Neural cell (in vitro differentiated cells): ENCODE measurements at regions not wholly inside any gene's neighbourhood (a gene's known extent, or its start where the extent isn't known, plus 50 kb on each side); places are given as distances from the start of the nearest gene placed in this dataset.

Experiments used
- CTCF ChIP-seq: fragments of 450-650 bp; IDR thresholded peaks from 2 replicates; pipeline ENCODE4 v1.5.1; 2014; ENCODE audit warnings: antibody characterized with exemption, mild to moderate bottlenecking, moderate library complexity; ENCODE audit not compliant: poor library complexity, severe bottlenecking
- EP300 ChIP-seq: fragments of 450-650 bp; conservative IDR thresholded peaks from 2 replicates; pipeline ENCODE4 v1.6.1; 2014; ENCODE audit warnings: antibody characterized with exemption, mild to moderate bottlenecking, moderate library complexity; ENCODE audit not compliant: poor library complexity, severe bottlenecking
- EZH2 ChIP-seq: fragments of 200-600, 300-800 bp; shearing (Covaris generic), sonication (generic); IDR thresholded peaks from 2 replicates; pipeline ENCODE4 v1.6.1; 2014; ENCODE audit warnings: antibody characterized with exemption, low read length, borderline replicate concordance, mild to moderate bottlenecking; ENCODE audit not compliant: insufficient read depth, poor library complexity, severe bottlenecking
- MXI1 ChIP-seq: fragments of 450-650 bp; conservative IDR thresholded peaks from 2 replicates; pipeline ENCODE4 v1.6.1; 2014; ENCODE audit warnings: antibody characterized with exemption, mild to moderate bottlenecking; ENCODE audit not compliant: poor library complexity, severe bottlenecking
- POLR2AphosphoS5 ChIP-seq: IDR thresholded peaks from 2 replicates; pipeline ENCODE4 v1.6.1; 2012
- REST ChIP-seq: IDR thresholded peaks from 2 replicates; pipeline ENCODE4 v1.6.1; 2012; ENCODE audit warnings: borderline replicate concordance
- SMC3 ChIP-seq: fragments of 450-650 bp; conservative IDR thresholded peaks from 2 replicates; pipeline ENCODE4 v1.6.1; 2014; ENCODE audit warnings: antibody characterized with exemption, mild to moderate bottlenecking, moderate library complexity; ENCODE audit not compliant: poor library complexity

GRCh38 chr7:29642494-29643155, 79.0 kb downstream of the PRR15 start:
- TF ChIP-seq CTCF, result no peak
- TF ChIP-seq EZH2, result no peak
- TF ChIP-seq SMC3, result no peak
- no peak for TF ChIP-seq EP300
- TF ChIP-seq REST, result no peak
- no peak for TF ChIP-seq POLR2AphosphoS5
- TF ChIP-seq MXI1, result no peak
